GM19328 (cell line): ENCODE measurements at regions not wholly inside any gene's neighbourhood (a gene's known extent, or its start where the extent isn't known, plus 50 kb on each side); places are given as distances from the start of the nearest gene placed in this dataset.

Source experiments
- ATAC-seq: cut with Tn5 transposase; IDR thresholded peaks from one replicate; pipeline ENCODE4 v1.9.1; 2021; ENCODE audit warnings: mild to moderate bottlenecking, moderate library complexity; ENCODE audit not compliant: unreplicated experiment

- no peak for ATAC-seq
These were observed 408.1 kb downstream of the GATA3 start for GRCh38 chr10:8462565-8462964.

GRCh38 chr10:8463853-8464252 is 409.4 kb downstream of the GATA3 start:
- no peak for ATAC-seq

GRCh38 chr10:8468477-8468876 is 414.0 kb downstream of the GATA3 start:
- ATAC-seq = no peak

GRCh38 chr10:8473205-8473604 is 418.7 kb downstream of the GATA3 start:
- no peak for ATAC-seq

- no peak for ATAC-seq
These were observed 422.8 kb downstream of the GATA3 start for GRCh38 chr10:8477300-8477699.

GRCh38 chr10:8481718-8482504 is 427.4 kb downstream of the GATA3 start:
- no peak for ATAC-seq

GRCh38 chr10:8485032-8485431 is 430.5 kb downstream of the GATA3 start:
- no peak for ATAC-seq

GRCh38 chr10:8487346-8487745 is 432.9 kb downstream of the GATA3 start:
- no peak for ATAC-seq

- no peak for ATAC-seq
These were observed 434.7 kb downstream of the GATA3 start for GRCh38 chr10:8489232-8489631.

GRCh38 chr10:8489823-8490222 is 435.3 kb downstream of the GATA3 start:
- ATAC-seq = no peak

GRCh38 chr10:8498290-8498689 is 443.8 kb downstream of the GATA3 start:
- ATAC-seq = no peak

- ATAC-seq = no peak
These were observed 444.4 kb downstream of the GATA3 start for GRCh38 chr10:8498881-8499280.

- no peak for ATAC-seq
These were observed 444.8 kb downstream of the GATA3 start for GRCh38 chr10:8499312-8499711.

GRCh38 chr10:8499752-8500390 is 445.4 kb downstream of the GATA3 start:
- no peak for ATAC-seq

GRCh38 chr10:8502573-8502972 is 448.1 kb downstream of the GATA3 start:
- ATAC-seq = no peak

GRCh38 chr10:8504499-8504898 is 450.0 kb downstream of the GATA3 start:
- ATAC-seq = no peak

GRCh38 chr10:8507156-8507555 is 452.7 kb downstream of the GATA3 start:
- no peak for ATAC-seq

GRCh38 chr10:8508882-8509281 is 454.4 kb downstream of the GATA3 start:
- ATAC-seq = no peak

- no peak for ATAC-seq
These were observed 456.0 kb downstream of the GATA3 start for GRCh38 chr10:8510471-8510870.

GRCh38 chr10:8511026-8511425 is 456.5 kb downstream of the GATA3 start:
- ATAC-seq = no peak

GRCh38 chr10:8513155-8514147 is 459.0 kb downstream of the GATA3 start:
- ATAC-seq = no peak
